SK-N-SH treated with all-trans-retinoic acid at 6 μM for 48 hours (cell line): ENCODE measurements at regions not wholly inside any gene's neighbourhood (a gene's known extent, or its start where the extent isn't known, plus 50 kb on each side); places are given as distances from the start of the nearest gene placed in this dataset.

Experiments
- ATAC-seq: fragments of 200-7000 bp; cut with Tn5 transposase; 3 replicates; pipeline ENCODE4 v1.9.1; 2020; ENCODE audit warnings: mild to moderate bottlenecking, moderate library complexity
- ARNTL ChIP-seq: fragments of 450-650 bp; formaldehyde crosslinking; IDR thresholded peaks from 2 replicates; pipeline ENCODE4 v1.5.0; 2020; ENCODE audit warnings: low read depth, mild to moderate bottlenecking, moderate library complexity, borderline replicate concordance
- CSDC2 ChIP-seq: fragments of 250-450 bp; sonication (Bioruptor Pico); IDR thresholded peaks from 2 replicates; pipeline ENCODE4 v1.5.0; 2020; ENCODE audit warnings: mild to moderate bottlenecking, moderate library complexity
- ESRRG ChIP-seq: fragments of 250-450 bp; sonication (Bioruptor Pico); IDR thresholded peaks from 2 replicates; pipeline ENCODE4 v1.6.1; 2021; ENCODE audit warnings: mild to moderate bottlenecking
- GLIS3 ChIP-seq: fragments of 250-450 bp; sonication (Bioruptor Pico); IDR thresholded peaks from 2 replicates; pipeline ENCODE4 v1.5.0; 2020; ENCODE audit warnings: mild to moderate bottlenecking, moderate library complexity
- RARB ChIP-seq: fragments of 250-450 bp; sonication (Bioruptor Pico); IDR thresholded peaks from 2 replicates; pipeline ENCODE4 v1.8.0; 2021; ENCODE audit warnings: mild to moderate bottlenecking, moderate library complexity
- SNAI2 ChIP-seq: fragments of 250-450 bp; sonication (Bioruptor Pico); IDR thresholded peaks from 2 replicates; pipeline ENCODE4 v1.5.0; 2020; ENCODE audit warnings: mild to moderate bottlenecking, moderate library complexity
- TCF4 ChIP-seq: fragments of 250-450 bp; sonication (Bioruptor Pico); IDR thresholded peaks from 2 replicates; pipeline ENCODE4 v1.8.0; 2021; ENCODE audit warnings: mild to moderate bottlenecking, moderate library complexity, borderline replicate concordance
- TOX ChIP-seq: fragments of 250-450 bp; sonication (Bioruptor Pico); IDR thresholded peaks from 2 replicates; pipeline ENCODE4 v1.8.0; 2021; ENCODE audit warnings: mild to moderate bottlenecking, moderate library complexity, borderline replicate concordance
- ZC3H10 ChIP-seq: fragments of 250-450 bp; sonication (Bioruptor Pico); IDR thresholded peaks from 2 replicates; pipeline ENCODE4 v1.5.1; 2021; ENCODE audit warnings: mild to moderate bottlenecking, moderate library complexity
- ZFP30 ChIP-seq: fragments of 450-650 bp; formaldehyde crosslinking; IDR thresholded peaks from 2 replicates; pipeline ENCODE4 v1.5.0; 2022; ENCODE audit warnings: mild to moderate bottlenecking, moderate library complexity
- ZNF565 ChIP-seq: fragments of 450-650 bp; formaldehyde crosslinking; conservative IDR thresholded peaks from 2 replicates; pipeline ENCODE4 v1.5.0; 2020; ENCODE audit warnings: low read depth, mild to moderate bottlenecking, moderate library complexity
- ZNF70 ChIP-seq: fragments of 450-650 bp; formaldehyde crosslinking; IDR thresholded peaks from 2 replicates; pipeline ENCODE4 v1.5.0; 2020; ENCODE audit warnings: mild to moderate bottlenecking, moderate library complexity
- TF ChIP-seq, protein P1 (sequence below): fragments of 250-450 bp; sonication (Bioruptor Pico); IDR thresholded peaks from 2 replicates; pipeline ENCODE4 v1.5.0; 2020; ENCODE audit warnings: mild to moderate bottlenecking, moderate library complexity
- TF ChIP-seq, protein P2 (sequence below): fragments of 250-450 bp; sonication (Bioruptor Pico); IDR thresholded peaks from 2 replicates; pipeline ENCODE4 v1.8.0; 2020; ENCODE audit warnings: mild to moderate bottlenecking, moderate library complexity, borderline replicate concordance
- TF ChIP-seq, protein P3 (sequence below): fragments of 250-450 bp; sonication (Bioruptor Pico); IDR thresholded peaks from 2 replicates; pipeline ENCODE4 v1.5.1; 2021; ENCODE audit warnings: mild to moderate bottlenecking, moderate library complexity
- TF ChIP-seq, protein P4 (sequence below): fragments of 250-450 bp; sonication (Bioruptor Pico); IDR thresholded peaks from 2 replicates; pipeline ENCODE4 v1.5.1; 2020; ENCODE audit warnings: low read depth, mild to moderate bottlenecking, moderate library complexity
- TF ChIP-seq, protein P5 (sequence below): fragments of 250-450 bp; sonication (Bioruptor Pico); IDR thresholded peaks from 2 replicates; pipeline ENCODE4 v1.8.0; 2021; ENCODE audit warnings: low read depth, mild to moderate bottlenecking, moderate library complexity, borderline replicate concordance

DNA sequence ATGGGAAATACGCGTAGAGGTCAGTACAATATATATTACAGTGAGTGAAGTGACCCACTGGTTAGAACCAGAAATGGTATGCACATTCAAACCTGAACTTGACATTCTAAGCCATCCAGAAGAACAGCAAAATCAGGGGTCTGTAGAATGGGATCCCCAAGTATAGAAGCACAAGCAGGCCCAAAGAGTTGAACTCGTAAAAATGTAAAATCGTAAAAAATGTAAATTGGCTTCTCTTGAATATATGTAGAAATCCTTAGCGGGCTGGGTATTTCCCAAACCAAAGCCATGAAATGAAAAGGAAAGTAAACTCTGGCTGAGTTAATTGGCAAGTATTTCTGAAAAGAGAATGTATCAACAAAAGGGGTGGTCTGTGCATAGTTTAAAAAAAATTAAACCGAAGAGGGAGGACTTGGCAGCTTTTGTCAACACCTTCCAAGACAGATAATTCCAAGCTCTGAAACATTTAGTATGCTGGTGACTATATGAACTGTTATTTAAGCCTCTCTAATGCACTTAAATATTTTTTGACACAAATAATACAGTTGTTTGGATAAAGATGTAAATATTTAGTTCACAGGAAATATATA lies 1505.6 kb upstream of the FLRT2 start:
- ATAC-seq = no peak
- TF ChIP-seq, protein P1, sequence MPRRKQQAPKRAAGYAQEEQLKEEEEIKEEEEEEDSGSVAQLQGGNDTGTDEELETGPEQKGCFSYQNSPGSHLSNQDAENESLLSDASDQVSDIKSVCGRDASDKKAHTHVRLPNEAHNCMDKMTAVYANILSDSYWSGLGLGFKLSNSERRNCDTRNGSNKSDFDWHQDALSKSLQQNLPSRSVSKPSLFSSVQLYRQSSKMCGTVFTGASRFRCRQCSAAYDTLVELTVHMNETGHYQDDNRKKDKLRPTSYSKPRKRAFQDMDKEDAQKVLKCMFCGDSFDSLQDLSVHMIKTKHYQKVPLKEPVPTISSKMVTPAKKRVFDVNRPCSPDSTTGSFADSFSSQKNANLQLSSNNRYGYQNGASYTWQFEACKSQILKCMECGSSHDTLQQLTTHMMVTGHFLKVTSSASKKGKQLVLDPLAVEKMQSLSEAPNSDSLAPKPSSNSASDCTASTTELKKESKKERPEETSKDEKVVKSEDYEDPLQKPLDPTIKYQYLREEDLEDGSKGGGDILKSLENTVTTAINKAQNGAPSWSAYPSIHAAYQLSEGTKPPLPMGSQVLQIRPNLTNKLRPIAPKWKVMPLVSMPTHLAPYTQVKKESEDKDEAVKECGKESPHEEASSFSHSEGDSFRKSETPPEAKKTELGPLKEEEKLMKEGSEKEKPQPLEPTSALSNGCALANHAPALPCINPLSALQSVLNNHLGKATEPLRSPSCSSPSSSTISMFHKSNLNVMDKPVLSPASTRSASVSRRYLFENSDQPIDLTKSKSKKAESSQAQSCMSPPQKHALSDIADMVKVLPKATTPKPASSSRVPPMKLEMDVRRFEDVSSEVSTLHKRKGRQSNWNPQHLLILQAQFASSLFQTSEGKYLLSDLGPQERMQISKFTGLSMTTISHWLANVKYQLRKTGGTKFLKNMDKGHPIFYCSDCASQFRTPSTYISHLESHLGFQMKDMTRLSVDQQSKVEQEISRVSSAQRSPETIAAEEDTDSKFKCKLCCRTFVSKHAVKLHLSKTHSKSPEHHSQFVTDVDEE (CRISPR knock-in tag) = no peak
- TF ChIP-seq, protein P2, sequence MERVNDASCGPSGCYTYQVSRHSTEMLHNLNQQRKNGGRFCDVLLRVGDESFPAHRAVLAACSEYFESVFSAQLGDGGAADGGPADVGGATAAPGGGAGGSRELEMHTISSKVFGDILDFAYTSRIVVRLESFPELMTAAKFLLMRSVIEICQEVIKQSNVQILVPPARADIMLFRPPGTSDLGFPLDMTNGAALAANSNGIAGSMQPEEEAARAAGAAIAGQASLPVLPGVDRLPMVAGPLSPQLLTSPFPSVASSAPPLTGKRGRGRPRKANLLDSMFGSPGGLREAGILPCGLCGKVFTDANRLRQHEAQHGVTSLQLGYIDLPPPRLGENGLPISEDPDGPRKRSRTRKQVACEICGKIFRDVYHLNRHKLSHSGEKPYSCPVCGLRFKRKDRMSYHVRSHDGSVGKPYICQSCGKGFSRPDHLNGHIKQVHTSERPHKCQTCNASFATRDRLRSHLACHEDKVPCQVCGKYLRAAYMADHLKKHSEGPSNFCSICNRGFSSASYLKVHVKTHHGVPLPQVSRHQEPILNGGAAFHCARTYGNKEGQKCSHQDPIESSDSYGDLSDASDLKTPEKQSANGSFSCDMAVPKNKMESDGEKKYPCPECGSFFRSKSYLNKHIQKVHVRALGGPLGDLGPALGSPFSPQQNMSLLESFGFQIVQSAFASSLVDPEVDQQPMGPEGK = no peak
- TF ChIP-seq TCF4 (CRISPR knock-in tag) (no peak), GLIS3 (no peak), ZNF565 (CRISPR knock-in tag) (no peak)

DNA sequence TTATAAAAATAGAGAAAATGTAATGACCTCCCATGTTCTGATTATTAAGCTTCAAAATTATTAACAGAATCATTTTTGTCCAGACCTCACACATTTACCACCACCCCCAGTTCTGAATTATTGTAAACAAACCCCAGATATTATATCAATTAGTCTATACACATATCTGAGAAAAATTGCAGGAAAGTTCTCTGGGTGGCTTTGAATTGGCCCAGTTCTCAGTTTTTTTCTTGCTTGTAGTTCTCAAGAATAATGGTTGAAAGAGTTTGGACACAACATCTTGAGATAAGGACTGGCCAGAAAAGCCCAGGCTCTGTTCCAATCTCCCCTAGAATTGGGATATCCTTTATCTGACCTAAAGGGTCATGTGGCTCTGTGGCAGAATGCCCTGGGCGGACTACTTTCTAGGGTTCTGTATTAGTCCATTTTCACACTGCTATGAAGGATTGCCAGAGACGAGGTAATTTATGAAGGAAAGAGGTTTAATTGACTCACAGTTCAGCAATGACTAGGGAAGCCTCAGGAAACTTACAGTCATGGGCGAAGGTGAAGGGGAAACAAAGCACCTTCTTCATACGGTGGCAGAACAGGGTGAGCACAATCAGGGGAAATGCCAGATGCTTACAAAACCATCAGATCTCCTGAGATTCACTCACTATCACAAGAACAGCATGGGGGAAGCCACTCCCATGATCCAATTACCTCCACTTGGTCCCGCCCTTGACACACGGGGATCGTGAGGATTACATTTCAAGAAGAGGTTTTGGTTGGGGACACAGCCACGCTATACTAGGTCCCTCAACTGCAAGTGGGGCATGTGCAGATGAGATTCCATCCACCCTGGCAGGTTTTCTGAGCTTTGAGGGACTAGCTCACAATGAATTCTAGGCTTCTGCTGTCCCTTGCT lies 1504.6 kb upstream of the FLRT2 start:
- TF ChIP-seq, protein P1 (CRISPR knock-in tag) = no peak
- TF ChIP-seq ZFP30 (CRISPR knock-in tag) = no peak
- TF ChIP-seq, protein P3, sequence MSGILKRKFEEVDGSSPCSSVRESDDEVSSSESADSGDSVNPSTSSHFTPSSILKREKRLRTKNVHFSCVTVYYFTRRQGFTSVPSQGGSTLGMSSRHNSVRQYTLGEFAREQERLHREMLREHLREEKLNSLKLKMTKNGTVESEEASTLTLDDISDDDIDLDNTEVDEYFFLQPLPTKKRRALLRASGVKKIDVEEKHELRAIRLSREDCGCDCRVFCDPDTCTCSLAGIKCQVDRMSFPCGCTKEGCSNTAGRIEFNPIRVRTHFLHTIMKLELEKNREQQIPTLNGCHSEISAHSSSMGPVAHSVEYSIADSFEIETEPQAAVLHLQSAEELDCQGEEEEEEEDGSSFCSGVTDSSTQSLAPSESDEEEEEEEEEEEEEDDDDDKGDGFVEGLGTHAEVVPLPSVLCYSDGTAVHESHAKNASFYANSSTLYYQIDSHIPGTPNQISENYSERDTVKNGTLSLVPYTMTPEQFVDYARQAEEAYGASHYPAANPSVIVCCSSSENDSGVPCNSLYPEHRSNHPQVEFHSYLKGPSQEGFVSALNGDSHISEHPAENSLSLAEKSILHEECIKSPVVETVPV (CRISPR knock-in tag) = no peak
- no peak for TF ChIP-seq SNAI2 (CRISPR knock-in tag)
- no peak for TF ChIP-seq ARNTL (CRISPR knock-in tag)
- TF ChIP-seq ZNF70 (CRISPR knock-in tag) = no peak
- TF ChIP-seq TOX (CRISPR knock-in tag) = no peak
- no peak for TF ChIP-seq GLIS3
- no peak for TF ChIP-seq CSDC2 (CRISPR knock-in tag)
- TF ChIP-seq RARB (CRISPR knock-in tag) = no peak
- TF ChIP-seq, protein P4, sequence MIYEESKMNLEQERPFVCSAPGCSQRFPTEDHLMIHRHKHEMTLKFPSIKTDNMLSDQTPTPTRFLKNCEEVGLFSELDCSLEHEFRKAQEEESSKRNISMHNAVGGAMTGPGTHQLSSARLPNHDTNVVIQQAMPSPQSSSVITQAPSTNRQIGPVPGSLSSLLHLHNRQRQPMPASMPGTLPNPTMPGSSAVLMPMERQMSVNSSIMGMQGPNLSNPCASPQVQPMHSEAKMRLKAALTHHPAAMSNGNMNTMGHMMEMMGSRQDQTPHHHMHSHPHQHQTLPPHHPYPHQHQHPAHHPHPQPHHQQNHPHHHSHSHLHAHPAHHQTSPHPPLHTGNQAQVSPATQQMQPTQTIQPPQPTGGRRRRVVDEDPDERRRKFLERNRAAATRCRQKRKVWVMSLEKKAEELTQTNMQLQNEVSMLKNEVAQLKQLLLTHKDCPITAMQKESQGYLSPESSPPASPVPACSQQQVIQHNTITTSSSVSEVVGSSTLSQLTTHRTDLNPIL (CRISPR knock-in tag) = no peak
- no peak for TF ChIP-seq ZC3H10
- TF ChIP-seq, all 23 proteins: peak for 0
- no peak for ATAC-seq

DNA sequence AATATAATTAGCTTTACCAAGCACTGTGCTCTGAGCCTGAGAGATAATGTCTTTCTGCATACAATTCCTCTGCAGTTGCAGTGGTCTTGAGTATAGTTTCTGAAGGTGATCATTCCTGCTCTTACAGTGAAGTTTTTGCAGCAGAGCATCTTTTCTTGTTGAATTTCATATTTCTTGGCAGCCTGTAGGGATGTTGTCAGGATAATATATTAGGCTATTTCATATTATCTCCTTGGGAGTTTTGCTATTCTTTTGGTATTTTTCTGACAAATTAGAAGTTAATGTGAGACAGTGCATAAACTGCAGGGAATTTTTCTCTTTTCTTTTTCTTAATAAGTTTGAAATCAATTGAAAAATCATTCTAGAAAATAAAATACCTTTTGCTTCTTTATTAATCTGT lies 1502.6 kb upstream of the FLRT2 start:
- ATAC-seq = no peak
- no peak for TF ChIP-seq GLIS3
- no peak for TF ChIP-seq TOX (CRISPR knock-in tag)
- no peak for TF ChIP-seq ESRRG
- no peak for TF ChIP-seq ZC3H10
- TF ChIP-seq, protein P2 = no peak
- TF ChIP-seq, protein P5, sequence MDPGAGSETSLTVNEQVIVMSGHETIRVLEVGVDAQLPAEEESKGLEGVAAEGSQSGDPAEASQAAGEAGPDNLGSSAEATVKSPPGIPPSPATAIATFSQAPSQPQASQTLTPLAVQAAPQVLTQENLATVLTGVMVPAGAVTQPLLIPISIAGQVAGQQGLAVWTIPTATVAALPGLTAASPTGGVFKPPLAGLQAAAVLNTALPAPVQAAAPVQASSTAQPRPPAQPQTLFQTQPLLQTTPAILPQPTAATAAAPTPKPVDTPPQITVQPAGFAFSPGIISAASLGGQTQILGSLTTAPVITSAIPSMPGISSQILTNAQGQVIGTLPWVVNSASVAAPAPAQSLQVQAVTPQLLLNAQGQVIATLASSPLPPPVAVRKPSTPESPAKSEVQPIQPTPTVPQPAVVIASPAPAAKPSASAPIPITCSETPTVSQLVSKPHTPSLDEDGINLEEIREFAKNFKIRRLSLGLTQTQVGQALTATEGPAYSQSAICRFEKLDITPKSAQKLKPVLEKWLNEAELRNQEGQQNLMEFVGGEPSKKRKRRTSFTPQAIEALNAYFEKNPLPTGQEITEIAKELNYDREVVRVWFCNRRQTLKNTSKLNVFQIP = no peak
